ENCODE measurements at regions not wholly inside any gene's neighbourhood (a gene's known extent, or its start where the extent isn't known, plus 50 kb on each side); places are given as distances from the start of the nearest gene placed in this dataset.

DNA sequence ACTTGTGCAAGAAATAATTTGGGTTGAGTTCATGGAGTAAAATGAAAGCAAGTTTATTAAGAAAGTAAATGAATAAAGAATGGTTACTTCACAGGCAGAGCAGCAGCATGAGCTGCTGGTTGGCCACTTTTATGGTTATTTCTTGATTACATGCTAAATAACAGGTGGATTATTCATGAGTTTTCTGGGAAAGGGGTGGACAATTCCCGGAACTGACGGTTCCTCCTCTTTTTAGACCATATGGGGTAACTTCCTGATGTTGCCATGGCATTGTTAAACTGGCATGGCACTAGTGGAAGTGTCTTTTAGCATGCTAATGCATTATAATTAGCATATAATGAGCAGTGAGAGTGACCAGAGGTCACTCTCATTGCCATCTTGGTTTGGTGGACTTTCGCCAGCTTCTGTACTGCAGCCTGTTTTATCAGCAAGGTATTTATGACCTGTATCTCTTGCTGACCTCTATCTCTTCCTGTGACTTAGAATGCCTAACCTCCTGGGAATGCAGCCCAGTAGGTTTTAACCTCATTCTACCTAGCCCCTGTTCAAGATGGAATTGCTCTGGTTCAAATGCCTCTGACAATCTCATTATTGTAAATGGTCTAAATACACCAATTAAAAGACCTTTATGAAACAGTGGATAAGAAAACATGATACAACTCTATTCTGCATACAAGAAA, 114.1 kb upstream of the FIGN start:
- Mint-ChIP-seq H3K4me3 (no peak overlapping the region), H3K4me1 (ENCODE audit: low read depth) (no peaks in the 10 kb centered on the region), H3K27ac (no peak overlapping the region), H3K9me3 (peaks cover 3% of the 10 kb centered on the region), H3K36me3 (ENCODE audit: low read depth) (no peaks in the 10 kb centered on the region), H3K27me3 (no peaks in the 10 kb centered on the region)
- ChIA-PET CTCF (no interaction called here), POLR2A (no interaction called here)
- no peaks in the 10 kb centered on the region for H3K36me3 ChIP-seq (ENCODE audit: insufficient read depth, low read length)
- H3K4me1 ChIP-seq (ENCODE audit: insufficient read depth, low read length) = no peaks in the 10 kb centered on the region
- no peaks in the 10 kb centered on the region for H3K27me3 ChIP-seq (ENCODE audit: control insufficient read depth in 1 of 2, insufficient read depth in 2 of 2, low read length in 2 of 2)
- TF ChIP-seq, protein P1, sequence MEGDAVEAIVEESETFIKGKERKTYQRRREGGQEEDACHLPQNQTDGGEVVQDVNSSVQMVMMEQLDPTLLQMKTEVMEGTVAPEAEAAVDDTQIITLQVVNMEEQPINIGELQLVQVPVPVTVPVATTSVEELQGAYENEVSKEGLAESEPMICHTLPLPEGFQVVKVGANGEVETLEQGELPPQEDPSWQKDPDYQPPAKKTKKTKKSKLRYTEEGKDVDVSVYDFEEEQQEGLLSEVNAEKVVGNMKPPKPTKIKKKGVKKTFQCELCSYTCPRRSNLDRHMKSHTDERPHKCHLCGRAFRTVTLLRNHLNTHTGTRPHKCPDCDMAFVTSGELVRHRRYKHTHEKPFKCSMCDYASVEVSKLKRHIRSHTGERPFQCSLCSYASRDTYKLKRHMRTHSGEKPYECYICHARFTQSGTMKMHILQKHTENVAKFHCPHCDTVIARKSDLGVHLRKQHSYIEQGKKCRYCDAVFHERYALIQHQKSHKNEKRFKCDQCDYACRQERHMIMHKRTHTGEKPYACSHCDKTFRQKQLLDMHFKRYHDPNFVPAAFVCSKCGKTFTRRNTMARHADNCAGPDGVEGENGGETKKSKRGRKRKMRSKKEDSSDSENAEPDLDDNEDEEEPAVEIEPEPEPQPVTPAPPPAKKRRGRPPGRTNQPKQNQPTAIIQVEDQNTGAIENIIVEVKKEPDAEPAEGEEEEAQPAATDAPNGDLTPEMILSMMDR (IDR thresholded peaks at IDR 0.05) = no peak
- intact Hi-C loops (cut with DNase I, micrococcal nuclease) = no loop called here
- H3K4me3 ChIP-seq (ENCODE audit: low read length) = no peak overlapping the region
- H3K9me3 ChIP-seq (ENCODE audit: control insufficient read depth in 1 of 2, insufficient read depth in 1 of 2, low read length in 2 of 2) = no peaks in the 10 kb centered on the region
- DNase-seq (no peak), ATAC-seq (ENCODE audit: poor library complexity) (no peak)
- no peak overlapping the region for H3K27ac ChIP-seq (ENCODE audit: low read depth in 1 of 2, low read length in 2 of 2)

DNA sequence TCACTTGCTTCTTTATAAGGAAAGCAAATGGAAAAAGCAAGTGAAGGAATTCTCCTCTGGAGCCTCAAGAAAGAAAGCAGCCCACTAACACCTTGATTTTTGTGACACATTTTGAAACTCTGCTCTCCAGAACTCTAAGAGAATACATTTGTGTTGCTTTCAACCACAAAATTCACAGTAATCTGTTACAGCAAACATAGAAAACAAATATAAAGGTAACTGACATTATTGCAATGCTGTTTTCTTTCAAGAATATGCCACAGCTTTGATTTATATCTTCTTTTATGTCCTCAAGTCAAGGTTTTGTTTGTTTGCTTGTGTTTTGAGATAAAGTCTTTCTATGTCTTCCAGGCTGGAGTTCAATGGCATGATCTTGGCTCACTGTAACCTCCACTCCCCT, 103.1 kb upstream of the FIGN start:
- Histone ChIP-seq H3K36me3 (ENCODE audit: insufficient read depth, low read length) (no peaks in the 10 kb centered on the region), H3K9me3 (ENCODE audit: control insufficient read depth in 1 of 2, insufficient read depth in 1 of 2, low read length in 2 of 2) (no peaks in the 10 kb centered on the region), H3K4me3 (ENCODE audit: low read length) (no peak overlapping the region), H3K4me1 (ENCODE audit: insufficient read depth, low read length) (no peaks in the 10 kb centered on the region), H3K27ac (ENCODE audit: low read depth in 1 of 2, low read length in 2 of 2) (no peak overlapping the region), H3K27me3 (ENCODE audit: control insufficient read depth in 1 of 2, insufficient read depth in 2 of 2, low read length in 2 of 2) (no peaks in the 10 kb centered on the region)
- no peaks in the 10 kb centered on the region for H3K27me3 Mint-ChIP-seq
- no peaks in the 10 kb centered on the region for H3K36me3 Mint-ChIP-seq (ENCODE audit: low read depth)
- ATAC-seq (ENCODE audit: poor library complexity) (no peak), DNase-seq (no peak)
- peaks cover 2% of the 10 kb centered on the region for H3K9me3 Mint-ChIP-seq
- H3K27ac Mint-ChIP-seq = no peak overlapping the region
- CTCF ChIA-PET = no interaction called here
- no peak overlapping the region for H3K4me3 Mint-ChIP-seq
- H3K4me1 Mint-ChIP-seq (ENCODE audit: low read depth) = no peaks in the 10 kb centered on the region
- TF ChIP-seq, protein P1 (IDR thresholded peaks at IDR 0.05) = no peak
- intact Hi-C loops (cut with DNase I, micrococcal nuclease) = no loop called here
- POLR2A ChIA-PET = no interaction called here

DNA sequence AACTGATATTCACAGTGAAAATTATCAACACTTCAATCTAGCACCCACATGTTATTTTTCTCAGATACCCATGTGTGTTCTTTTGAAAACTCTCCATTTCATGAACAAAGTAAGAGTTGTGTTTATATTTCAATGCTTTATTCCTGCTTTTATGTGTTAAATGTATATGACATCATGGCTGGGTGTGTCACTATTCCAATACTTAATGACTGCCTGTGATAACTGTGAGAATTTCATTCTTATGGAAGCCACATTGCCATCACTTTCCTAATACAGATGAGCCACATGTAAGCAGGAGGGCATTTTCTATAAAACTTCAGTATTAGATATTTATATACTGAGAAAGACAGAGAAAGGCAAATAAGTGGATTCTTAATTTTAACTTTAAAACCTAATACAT, 100.4 kb upstream of the FIGN start:
- Mint-ChIP-seq H3K36me3 (ENCODE audit: low read depth) (no peaks in the 10 kb centered on the region), H3K9me3 (peaks cover 4% of the 10 kb centered on the region), H3K4me3 (no peak overlapping the region), H3K27ac (no peak overlapping the region), H3K4me1 (ENCODE audit: low read depth) (no peaks in the 10 kb centered on the region), H3K27me3 (no peaks in the 10 kb centered on the region)
- ChIA-PET POLR2A (no interaction called here), CTCF (no interaction called here)
- DNase-seq (no peak), ATAC-seq (ENCODE audit: poor library complexity) (no peak)
- Histone ChIP-seq H3K36me3 (ENCODE audit: insufficient read depth, low read length) (no peaks in the 10 kb centered on the region), H3K9me3 (ENCODE audit: control insufficient read depth in 1 of 2, insufficient read depth in 1 of 2, low read length in 2 of 2) (peaks cover 0 to 6% of the 10 kb centered on the region in 2 experiments), H3K27me3 (ENCODE audit: control insufficient read depth in 1 of 2, insufficient read depth in 2 of 2, low read length in 2 of 2) (no peaks in the 10 kb centered on the region), H3K4me1 (ENCODE audit: insufficient read depth, low read length) (no peaks in the 10 kb centered on the region), H3K4me3 (ENCODE audit: low read length) (no peak overlapping the region), H3K27ac (ENCODE audit: low read depth in 1 of 2, low read length in 2 of 2) (no peak overlapping the region)
- intact Hi-C loops (cut with DNase I, micrococcal nuclease) = no loop called here
- TF ChIP-seq, protein P1 (IDR thresholded peaks at IDR 0.05) = no peak
